ES-I3 (cell line): ENCODE measurements at regions not wholly inside any gene's neighbourhood (a gene's known extent, or its start where the extent isn't known, plus 50 kb on each side); places are given as distances from the start of the nearest gene placed in this dataset.

Source experiments
- H3K36me3 ChIP-seq: 2 replicates; pipeline ENCODE4 v1.6.1; 2013; ENCODE audit warnings: mild to moderate bottlenecking, low read length, control low read depth, moderate library complexity; ENCODE audit not compliant: insufficient read depth
- H3K4me1 ChIP-seq: 2 replicates; pipeline ENCODE4 v1.6.1; 2013; ENCODE audit warnings: mild to moderate bottlenecking, control low read depth, low read length; ENCODE audit not compliant: insufficient read depth
- H3K9ac ChIP-seq: 2 replicates; pipeline ENCODE4 v1.6.1; 2013; ENCODE audit warnings: low read depth, mild to moderate bottlenecking, low read length, moderate library complexity
- H3K9me3 ChIP-seq: 2 replicates; pipeline ENCODE4 v1.6.1; 2013; ENCODE audit warnings: mild to moderate bottlenecking, low read length, moderate library complexity; ENCODE audit not compliant: control insufficient read depth, insufficient read depth

GRCh38 chr11:37598381-37598780, 1000.3 kb upstream of the RAG2 start:
- no peak overlapping the region for H3K9ac ChIP-seq
- H3K36me3 ChIP-seq: no peaks in the 10 kb centered on the region
- no peaks in the 10 kb centered on the region for H3K4me1 ChIP-seq
- H3K9me3 ChIP-seq: no peaks in the 10 kb centered on the region

- Histone ChIP-seq H3K4me1 (no peaks in the 10 kb centered on the region), H3K9me3 (no peaks in the 10 kb centered on the region), H3K9ac (no peak overlapping the region), H3K36me3 (no peaks in the 10 kb centered on the region)
Observed at GRCh38 chr11:37597776-37598175, 999.7 kb upstream of the RAG2 start.

- H3K9ac ChIP-seq: no peak overlapping the region
- no peaks in the 10 kb centered on the region for H3K4me1 ChIP-seq
- H3K9me3 ChIP-seq: no peaks in the 10 kb centered on the region
- no peaks in the 10 kb centered on the region for H3K36me3 ChIP-seq
Observed at GRCh38 chr11:37595845-37596244, 997.8 kb upstream of the RAG2 start.

- Histone ChIP-seq H3K4me1 (no peaks in the 10 kb centered on the region), H3K9me3 (no peaks in the 10 kb centered on the region; the same call in 1 of the 2 replicates), H3K36me3 (no peaks in the 10 kb centered on the region), H3K9ac (no peak overlapping the region)
Observed at GRCh38 chr11:37574361-37574760, 976.3 kb upstream of the RAG2 start.

- H3K4me1 ChIP-seq: no peaks in the 10 kb centered on the region
- H3K36me3 ChIP-seq: no peaks in the 10 kb centered on the region
- H3K9ac ChIP-seq: no peak overlapping the region
- H3K9me3 ChIP-seq: no peaks in the 10 kb centered on the region; the same call in 1 of the 2 replicates
Observed at GRCh38 chr11:37572491-37573171, 974.6 kb upstream of the RAG2 start.

GRCh38 chr11:37571246-37571645, 973.2 kb upstream of the RAG2 start:
- no peak overlapping the region for H3K9ac ChIP-seq
- no peaks in the 10 kb centered on the region for H3K9me3 ChIP-seq
- no peaks in the 10 kb centered on the region for H3K4me1 ChIP-seq
- no peaks in the 10 kb centered on the region for H3K36me3 ChIP-seq

- H3K9me3 ChIP-seq: no peaks in the 10 kb centered on the region
- no peak overlapping the region for H3K9ac ChIP-seq
- no peaks in the 10 kb centered on the region for H3K36me3 ChIP-seq
- H3K4me1 ChIP-seq: no peaks in the 10 kb centered on the region
Observed at GRCh38 chr11:37560991-37561390, 963.0 kb upstream of the RAG2 start.

- Histone ChIP-seq H3K9ac (no peak overlapping the region), H3K36me3 (no peaks in the 10 kb centered on the region), H3K4me1 (no peaks in the 10 kb centered on the region), H3K9me3 (no peaks in the 10 kb centered on the region)
Observed at GRCh38 chr11:37560346-37560745, 962.3 kb upstream of the RAG2 start.

- no peak overlapping the region for H3K9ac ChIP-seq
- H3K4me1 ChIP-seq: no peaks in the 10 kb centered on the region
- H3K9me3 ChIP-seq: no peaks in the 10 kb centered on the region
- no peaks in the 10 kb centered on the region for H3K36me3 ChIP-seq
Observed at GRCh38 chr11:37558619-37559210, 960.7 kb upstream of the RAG2 start.

GRCh38 chr11:37557990-37558389, 960.0 kb upstream of the RAG2 start:
- Histone ChIP-seq H3K9me3 (no peaks in the 10 kb centered on the region), H3K36me3 (no peaks in the 10 kb centered on the region), H3K9ac (no peak overlapping the region), H3K4me1 (no peaks in the 10 kb centered on the region)

GRCh38 chr11:37552284-37552683, 954.2 kb upstream of the RAG2 start:
- Histone ChIP-seq H3K4me1 (no peaks in the 10 kb centered on the region), H3K9ac (no peak overlapping the region), H3K36me3 (no peaks in the 10 kb centered on the region), H3K9me3 (no peaks in the 10 kb centered on the region)

- Histone ChIP-seq H3K9ac (no peak overlapping the region), H3K4me1 (no peaks in the 10 kb centered on the region), H3K9me3 (no peaks in the 10 kb centered on the region; the same call in 1 of the 2 replicates), H3K36me3 (no peaks in the 10 kb centered on the region)
Observed at GRCh38 chr11:37544491-37544890, 946.5 kb upstream of the RAG2 start.

- no peak overlapping the region for H3K9ac ChIP-seq
Observed at GRCh38 chr11:37533830-37534229, 935.8 kb upstream of the RAG2 start.

GRCh38 chr11:37533087-37533486, 935.1 kb upstream of the RAG2 start:
- Histone ChIP-seq H3K36me3 (no peaks in the 10 kb centered on the region), H3K9ac (no peak overlapping the region), H3K9me3 (peaks cover 3% of the 10 kb centered on the region; the same call in 1 of the 2 replicates), H3K4me1 (no peaks in the 10 kb centered on the region)

More at GRCh38 chr11:37533830-37534229, 935.8 kb upstream of the RAG2 start:
- Histone ChIP-seq H3K4me1 (no peaks in the 10 kb centered on the region), H3K36me3 (no peaks in the 10 kb centered on the region), H3K9me3 (peaks cover 3% of the 10 kb centered on the region; the same call in 1 of the 2 replicates)

- H3K4me1 ChIP-seq: no peaks in the 10 kb centered on the region
- H3K36me3 ChIP-seq: no peaks in the 10 kb centered on the region
- H3K9me3 ChIP-seq: peaks cover 3% of the 10 kb centered on the region; the same call in 1 of the 2 replicates
- no peak overlapping the region for H3K9ac ChIP-seq
Observed at GRCh38 chr11:37532271-37532670, 934.2 kb upstream of the RAG2 start.
